ENCODE measurements at regions not wholly inside any gene's neighbourhood (a gene's known extent, or its start where the extent isn't known, plus 50 kb on each side); places are given as distances from the start of the nearest gene placed in this dataset.
"Not testable (repeated sequence)": the region's sequence is repeated elsewhere in the genome, so short reads cannot be mapped to it uniquely, and the experiment has no call there.

GRCh38 chr4:20196476-20196875, 55.2 kb upstream of the SLIT2 start:
- DNase-seq (ENCODE audit: low read depth, low spot score) = no peak

DNA sequence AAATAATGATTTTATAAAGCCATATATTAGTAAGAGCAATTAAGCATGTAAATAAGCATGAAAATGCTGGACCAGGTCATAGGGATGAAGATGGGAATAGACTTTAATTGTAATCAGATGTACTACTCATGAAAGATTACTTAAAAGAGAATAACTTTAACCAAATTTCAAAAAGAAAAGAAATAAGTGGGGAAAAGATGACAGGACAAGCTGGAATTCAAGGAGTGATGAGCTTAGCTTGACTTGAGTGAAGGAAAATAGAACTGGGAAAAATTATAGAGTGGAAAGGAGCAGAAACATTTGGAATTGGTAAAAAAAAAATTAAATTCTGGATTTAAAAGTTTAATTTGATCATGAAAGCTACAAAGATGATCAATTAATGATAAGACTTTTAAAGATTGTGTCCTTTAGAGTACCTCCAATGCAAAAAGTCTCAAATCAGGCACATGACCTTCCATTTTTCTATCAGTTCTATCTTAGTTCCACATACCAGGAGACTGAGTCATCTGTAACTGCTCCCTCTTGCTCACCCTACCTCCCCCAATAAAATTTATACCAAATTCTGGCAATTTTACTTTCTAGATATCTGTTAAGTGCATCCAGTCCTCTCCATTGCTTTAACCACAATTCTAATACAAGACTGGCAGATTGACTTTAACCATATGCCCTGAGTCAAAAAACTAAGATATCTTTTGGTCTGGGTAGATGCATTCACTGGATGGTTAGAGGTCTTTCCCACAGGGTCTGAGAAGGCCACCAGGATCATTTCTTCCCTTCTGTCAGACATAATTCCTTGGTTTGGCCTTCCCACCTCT, 56.4 kb upstream of the SLIT2 start:
- DNase-seq (ENCODE audit: low read depth, low spot score) = no peak

GRCh38 chr4:20194123-20195013, 57.3 kb upstream of the SLIT2 start:
- DNase-seq (ENCODE audit: low read depth, low spot score) = no peak

GRCh38 chr4:20193141-20193936, 58.4 kb upstream of the SLIT2 start:
- DNase-seq (ENCODE audit: low read depth, low spot score) = no peak

GRCh38 chr4:20192736-20193135, 59.0 kb upstream of the SLIT2 start:
- no peak for DNase-seq (ENCODE audit: low read depth, low spot score)

GRCh38 chr4:20185103-20185502, 66.6 kb upstream of the SLIT2 start:
- no peak for DNase-seq (ENCODE audit: low read depth, low spot score)

DNA sequence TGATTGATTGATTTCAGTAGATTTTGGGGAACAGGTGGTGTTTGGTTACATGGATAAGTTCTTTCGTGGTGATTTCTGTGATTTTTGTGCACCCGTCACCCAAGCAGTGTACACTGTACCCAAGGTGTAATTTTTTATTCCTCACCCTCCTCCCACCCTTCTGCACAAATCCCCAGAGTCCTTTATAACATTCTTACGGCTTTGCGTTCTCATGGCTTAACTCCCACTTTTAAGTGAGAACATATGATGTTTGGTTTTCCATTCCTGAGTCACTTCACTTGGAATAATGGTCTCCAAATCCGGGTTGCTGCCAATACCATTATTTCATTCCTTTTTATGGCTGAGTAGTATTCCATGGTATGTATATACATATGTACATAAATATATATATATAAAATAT, 68.6 kb upstream of the SLIT2 start:
- DNase-seq (ENCODE audit: low read depth, low spot score) = not testable (repeated sequence)

- no peak for DNase-seq (ENCODE audit: low read depth, low spot score)
These were observed 69.8 kb upstream of the SLIT2 start for GRCh38 chr4:20181926-20182325.

- DNase-seq (ENCODE audit: low read depth, low spot score) = no peak
These were observed 71.2 kb upstream of the SLIT2 start for GRCh38 chr4:20180509-20180908.

DNA sequence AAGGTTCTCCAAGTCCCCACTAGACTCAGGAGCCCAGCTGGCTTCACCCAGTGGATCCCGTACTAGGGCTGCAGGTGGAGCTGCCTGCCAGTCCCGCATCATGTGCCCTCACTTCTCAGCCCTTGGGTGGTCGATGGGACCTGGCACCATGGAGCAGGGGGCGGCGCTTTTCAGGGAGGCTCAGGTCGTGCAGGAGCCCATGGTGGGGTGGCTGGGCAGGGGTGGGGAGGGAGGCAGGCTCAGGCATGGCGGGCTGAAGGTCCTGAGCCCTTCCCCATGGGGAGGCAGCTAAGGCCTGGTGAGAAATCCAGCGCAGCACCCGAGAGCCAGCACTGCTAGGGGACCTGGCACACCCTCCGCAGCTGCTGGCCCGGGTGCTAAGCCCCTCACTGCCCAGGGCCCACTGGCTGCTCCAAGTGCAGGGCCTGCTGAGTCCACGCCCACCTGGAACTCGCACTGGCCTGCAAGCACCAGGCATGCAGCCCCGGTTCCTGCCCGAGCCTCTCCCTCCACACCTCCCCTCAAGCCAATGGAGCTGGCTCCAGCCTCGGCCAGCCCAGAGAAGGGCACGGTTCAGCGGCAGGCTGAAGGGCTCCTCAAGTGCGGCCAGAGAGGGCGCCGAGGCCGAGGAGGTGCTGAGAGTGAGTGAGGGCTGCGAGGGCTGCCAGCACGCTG, 72.7 kb upstream of the SLIT2 start:
- no peak for DNase-seq (ENCODE audit: low read depth, low spot score)

DNA sequence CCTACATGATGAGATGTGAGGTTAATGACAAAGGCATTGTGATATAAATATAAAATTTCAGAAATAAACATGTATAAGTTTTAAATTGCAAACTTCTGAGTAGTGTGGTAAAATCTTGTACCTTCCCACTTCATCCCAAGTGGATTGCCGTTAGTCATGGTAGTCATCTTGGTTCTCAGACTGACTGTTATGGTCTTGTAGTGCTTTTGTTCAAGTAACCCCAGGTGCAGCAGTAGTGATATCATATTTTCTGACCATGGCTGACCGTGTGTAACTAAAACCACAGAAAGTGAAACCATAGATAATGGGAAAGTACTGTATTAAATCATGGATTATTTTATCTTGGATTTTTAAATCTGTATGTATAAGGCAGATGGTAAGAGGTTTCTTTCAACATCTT, 74.8 kb upstream of the SLIT2 start:
- no peak for DNase-seq (ENCODE audit: low read depth, low spot score)

DNA sequence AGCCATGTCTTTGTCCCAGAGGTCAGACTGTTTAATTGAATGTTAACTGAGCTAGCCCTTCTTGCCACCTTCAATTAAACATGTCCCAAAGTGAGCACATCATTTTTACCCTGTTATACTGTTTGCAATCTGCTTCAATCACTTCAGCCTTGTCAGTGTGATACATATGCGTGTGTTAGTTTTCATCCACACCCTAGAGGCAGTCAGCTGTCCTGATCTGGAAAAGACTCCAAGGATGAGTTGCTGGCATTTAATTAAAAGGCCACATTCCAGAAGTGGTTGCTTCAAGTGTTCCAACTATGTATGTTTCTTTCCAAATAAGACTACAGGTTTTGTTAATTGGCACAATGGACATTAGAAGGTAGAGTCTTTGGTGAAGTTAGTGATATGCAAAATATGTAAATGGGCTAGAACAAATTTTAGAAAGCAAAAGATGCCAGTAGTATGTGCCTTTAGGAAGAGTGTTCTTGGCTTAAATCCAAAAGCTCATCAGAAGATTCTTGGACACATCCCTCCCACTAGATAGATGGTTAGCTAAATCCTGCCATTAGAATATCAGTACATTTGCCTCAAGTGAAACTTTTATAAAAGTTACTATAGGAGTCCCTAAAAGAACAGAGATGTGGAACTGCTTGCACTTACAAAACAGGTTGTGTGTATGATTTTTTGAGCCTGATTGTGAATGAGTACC, 79.5 kb upstream of the SLIT2 start:
- DNase-seq (ENCODE audit: low read depth, low spot score) = no peak

- no peak for DNase-seq (ENCODE audit: low read depth, low spot score)
These were observed 85.2 kb upstream of the SLIT2 start for GRCh38 chr4:20166544-20166943.

- DNase-seq (ENCODE audit: low read depth, low spot score) = no peak
These were observed 92.2 kb upstream of the SLIT2 start for GRCh38 chr4:20159516-20159915.

- DNase-seq (ENCODE audit: low read depth, low spot score) = no peak
These were observed 93.5 kb upstream of the SLIT2 start for GRCh38 chr4:20158195-20158594.

DNA sequence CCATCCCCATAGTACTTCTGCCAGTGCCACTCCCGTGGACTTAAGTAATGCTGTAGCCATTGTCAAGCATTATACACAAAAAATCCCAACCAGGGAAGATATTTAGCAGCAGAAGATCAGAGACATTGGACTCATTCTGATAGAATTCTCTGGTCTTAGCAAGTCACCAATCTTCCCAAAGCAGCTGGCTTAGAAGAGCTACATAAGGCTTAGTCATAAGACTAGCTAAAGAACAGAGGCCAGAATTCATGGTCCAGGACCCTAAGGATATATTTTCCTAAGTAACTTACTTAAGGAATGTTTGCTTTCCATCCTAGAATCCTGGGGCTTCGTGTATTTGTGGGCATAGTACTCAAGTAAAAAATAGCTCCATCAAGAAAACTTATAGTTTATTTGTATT, 100.3 kb upstream of the SLIT2 start:
- no peak for DNase-seq (ENCODE audit: low read depth, low spot score)

- DNase-seq (ENCODE audit: low read depth, low spot score) = not testable (repeated sequence)
These were observed 102.6 kb upstream of the SLIT2 start for GRCh38 chr4:20149143-20149542.

DNA sequence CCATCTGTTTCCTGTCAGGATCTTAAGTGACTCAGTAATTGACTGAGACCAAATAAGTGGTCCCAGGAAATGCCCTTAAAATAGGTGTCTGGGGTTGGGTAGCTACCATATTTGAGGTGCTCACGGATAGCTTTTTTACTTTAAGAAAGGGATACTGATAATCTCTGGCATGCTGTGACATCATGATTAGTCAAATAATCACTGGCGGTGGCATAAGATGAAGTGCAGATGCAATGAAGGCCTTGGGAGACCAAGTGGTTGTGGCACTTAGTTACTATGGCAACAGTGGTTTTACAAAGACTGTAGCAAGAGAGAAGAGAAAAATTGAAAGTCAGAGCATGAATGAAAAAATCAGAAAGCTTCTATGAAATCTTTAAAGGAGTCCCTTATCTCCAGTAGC, 114.5 kb upstream of the SLIT2 start:
- no peak for DNase-seq (ENCODE audit: low read depth, low spot score)

DNA sequence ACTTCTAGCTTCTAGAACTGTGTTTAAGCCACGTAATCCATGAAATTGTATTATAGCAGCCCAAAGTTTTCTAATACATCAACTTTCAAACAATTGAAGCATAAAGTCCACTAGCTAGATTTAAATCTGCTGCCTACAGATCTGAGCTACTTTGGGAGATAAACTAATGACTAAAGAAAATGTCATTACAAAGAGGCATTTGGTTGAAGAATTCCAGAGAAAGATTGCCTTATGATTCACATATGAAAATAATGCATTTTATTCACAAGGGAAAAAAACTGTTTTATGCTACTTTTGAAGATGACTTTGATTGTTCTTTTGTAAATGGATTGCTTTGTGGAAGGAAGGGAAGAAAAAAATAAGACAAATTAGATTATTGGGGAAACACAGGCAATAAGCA, 124.1 kb upstream of the SLIT2 start:
- no peak for DNase-seq (ENCODE audit: low read depth, low spot score)

DNA sequence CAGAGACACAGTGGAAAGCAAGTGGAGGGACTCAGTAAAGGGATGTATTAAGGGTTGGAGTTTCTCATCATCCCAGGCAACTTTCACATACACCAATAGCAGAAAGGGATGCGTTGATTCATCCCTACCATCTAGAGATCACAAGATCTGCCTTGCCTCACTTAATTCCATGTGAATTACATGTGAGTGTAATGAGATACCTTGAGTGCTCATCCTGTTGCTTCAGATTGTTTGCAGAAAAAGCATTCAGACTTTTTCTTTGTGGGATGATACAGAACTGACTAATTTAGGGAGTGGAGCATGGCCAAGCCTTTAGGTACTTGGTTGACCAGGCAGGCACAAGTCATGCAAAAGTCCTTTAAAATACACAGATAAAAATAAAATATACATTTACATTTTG, 124.8 kb upstream of the SLIT2 start:
- no peak for DNase-seq (ENCODE audit: low read depth, low spot score)

All from smooth muscle cell of the brain vasculature (primary cell).